ENCODE measurements at regions not wholly inside any gene's neighbourhood (a gene's known extent, or its start where the extent isn't known, plus 50 kb on each side); places are given as distances from the start of the nearest gene placed in this dataset.

DNA sequence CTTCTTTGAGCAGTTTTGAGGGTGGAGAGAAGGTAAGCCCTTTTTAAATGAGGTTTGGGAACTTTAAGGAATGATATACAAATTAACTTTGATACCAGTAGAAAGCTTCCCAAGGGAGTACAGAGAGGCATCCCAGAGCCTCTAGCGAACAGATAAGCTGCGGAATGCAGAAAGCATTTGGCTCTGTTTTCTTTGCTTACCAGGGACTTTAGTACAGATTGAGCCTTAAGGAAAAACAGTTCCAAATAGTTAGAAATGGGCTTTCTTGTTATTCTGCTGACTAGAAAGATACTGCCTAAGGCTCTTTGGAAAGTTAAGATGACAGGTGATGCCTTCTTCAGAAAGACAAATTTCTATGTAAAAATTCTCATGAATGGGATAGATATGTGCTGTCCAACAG lies 261.7 kb upstream of the FOXN3 start:
- Histone ChIP-seq H3K4me3 (no peak overlapping the region), H3K4me1 (no peaks in the 10 kb centered on the region), H3K9me3 (no peaks in the 10 kb centered on the region), H3K27ac (no peak overlapping the region), H3K36me3 (replicated peaks in 1 of 2; ENCODE audit: insufficient read depth in 1 of 2, low read depth in 2 of 2) (no peaks in the 10 kb centered on the region), H3K27me3 (no peaks in the 10 kb centered on the region)
- ATAC-seq (no peak), DNase-seq (no peak)
- intact Hi-C loops (cut with DNase I), result no loop called here
- TF ChIP-seq POLR2A (IDR thresholded peaks at IDR 0.05), result no peak
- TF ChIP-seq, protein P1, sequence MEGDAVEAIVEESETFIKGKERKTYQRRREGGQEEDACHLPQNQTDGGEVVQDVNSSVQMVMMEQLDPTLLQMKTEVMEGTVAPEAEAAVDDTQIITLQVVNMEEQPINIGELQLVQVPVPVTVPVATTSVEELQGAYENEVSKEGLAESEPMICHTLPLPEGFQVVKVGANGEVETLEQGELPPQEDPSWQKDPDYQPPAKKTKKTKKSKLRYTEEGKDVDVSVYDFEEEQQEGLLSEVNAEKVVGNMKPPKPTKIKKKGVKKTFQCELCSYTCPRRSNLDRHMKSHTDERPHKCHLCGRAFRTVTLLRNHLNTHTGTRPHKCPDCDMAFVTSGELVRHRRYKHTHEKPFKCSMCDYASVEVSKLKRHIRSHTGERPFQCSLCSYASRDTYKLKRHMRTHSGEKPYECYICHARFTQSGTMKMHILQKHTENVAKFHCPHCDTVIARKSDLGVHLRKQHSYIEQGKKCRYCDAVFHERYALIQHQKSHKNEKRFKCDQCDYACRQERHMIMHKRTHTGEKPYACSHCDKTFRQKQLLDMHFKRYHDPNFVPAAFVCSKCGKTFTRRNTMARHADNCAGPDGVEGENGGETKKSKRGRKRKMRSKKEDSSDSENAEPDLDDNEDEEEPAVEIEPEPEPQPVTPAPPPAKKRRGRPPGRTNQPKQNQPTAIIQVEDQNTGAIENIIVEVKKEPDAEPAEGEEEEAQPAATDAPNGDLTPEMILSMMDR (IDR thresholded peaks at IDR 0.05), result no peak
- WGBS, 2 donors, result 62 to 77% methylated on average over 2 of the region's 2 CpGs

DNA sequence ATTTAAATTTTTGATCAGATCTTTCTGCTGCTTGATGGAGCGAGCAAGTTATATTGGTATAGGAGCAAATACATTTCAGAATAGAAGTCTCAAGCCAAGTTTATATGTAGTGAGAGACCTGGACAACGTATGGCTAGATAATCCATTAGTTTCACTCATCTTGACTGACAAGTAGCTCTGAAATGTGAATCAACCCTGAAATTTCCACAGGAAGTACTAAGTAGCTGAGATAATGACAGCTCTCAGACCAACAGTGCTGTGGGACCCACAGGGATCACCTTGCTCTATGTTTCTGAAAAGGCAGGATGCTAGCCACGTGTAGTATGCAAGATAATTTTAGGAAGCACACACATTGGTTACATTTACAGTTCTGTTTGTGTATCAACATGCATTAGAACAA lies 258.6 kb upstream of the FOXN3 start:
- Histone ChIP-seq H3K27me3 (no peaks in the 10 kb centered on the region), H3K27ac (no peak overlapping the region), H3K36me3 (replicated peaks in 1 of 2; ENCODE audit: insufficient read depth in 1 of 2, low read depth in 2 of 2) (no peaks in the 10 kb centered on the region), H3K4me1 (no peaks in the 10 kb centered on the region), H3K9me3 (no peaks in the 10 kb centered on the region), H3K4me3 (no peak overlapping the region)
- 64% methylated on average over 3 of the region's 3 CpGs for WGBS, 2 donors
- DNase-seq (no peak), ATAC-seq (no peak)
- TF ChIP-seq, protein P1 (IDR thresholded peaks at IDR 0.05), result no peak
- TF ChIP-seq POLR2A (IDR thresholded peaks at IDR 0.05), result no peak
- intact Hi-C loops (cut with DNase I), result no loop called here

GRCh38 chr14:89674936-89675335 lies 257.9 kb upstream of the FOXN3 start:
- Histone ChIP-seq H3K4me1 (no peaks in the 10 kb centered on the region), H3K4me3 (no peak overlapping the region), H3K27ac (no peak overlapping the region), H3K9me3 (no peaks in the 10 kb centered on the region), H3K27me3 (no peaks in the 10 kb centered on the region), H3K36me3 (replicated peaks in 1 of 2; ENCODE audit: insufficient read depth in 1 of 2, low read depth in 2 of 2) (no peaks in the 10 kb centered on the region)
- WGBS, 2 donors, result 59 to 63% methylated on average over 1 of the region's 1 CpG
- ATAC-seq (no peak), DNase-seq (no peak)
- TF ChIP-seq POLR2A (IDR thresholded peaks at IDR 0.05), result no peak
- TF ChIP-seq, protein P1 (IDR thresholded peaks at IDR 0.05), result no peak
- intact Hi-C loops (cut with DNase I), result no loop called here

DNA sequence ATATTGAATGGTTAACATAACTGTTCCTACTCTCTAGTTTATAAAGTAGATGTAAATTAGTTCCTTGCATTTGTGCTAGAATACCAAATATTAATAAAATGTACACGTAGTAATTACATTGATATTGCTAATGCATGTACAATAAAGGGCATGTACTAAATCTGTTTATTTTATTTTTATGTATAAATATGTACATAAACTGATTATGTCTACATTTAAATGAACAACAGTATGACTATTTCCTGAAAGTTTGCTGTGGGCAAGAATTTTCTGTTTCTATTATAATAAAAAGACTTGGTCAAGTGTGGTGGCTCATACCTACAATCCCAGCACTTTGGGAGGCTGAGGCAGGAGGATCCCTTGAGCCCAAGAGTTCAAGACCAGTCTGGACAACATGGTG lies 257.2 kb upstream of the FOXN3 start:
- no peak overlapping the region for H3K27ac ChIP-seq
- 79 to 89% methylated on average over 1 of the region's 1 CpG for WGBS, 2 donors
- TF ChIP-seq, protein P1 (IDR thresholded peaks at IDR 0.05), result no peak
- no peak for TF ChIP-seq POLR2A (IDR thresholded peaks at IDR 0.05)

GRCh38 chr14:89673512-89674225 lies 256.6 kb upstream of the FOXN3 start:
- Histone ChIP-seq H3K36me3 (replicated peaks in 1 of 2; ENCODE audit: insufficient read depth in 1 of 2, low read depth in 2 of 2) (no peaks in the 10 kb centered on the region), H3K27me3 (no peaks in the 10 kb centered on the region), H3K4me3 (no peak overlapping the region), H3K27ac (no peak overlapping the region), H3K9me3 (no peaks in the 10 kb centered on the region), H3K4me1 (no peaks in the 10 kb centered on the region)
- 78 to 82% methylated on average over 6 of the region's 6 CpGs for WGBS, 2 donors
- DNase-seq (no peak), ATAC-seq (no peak)
- intact Hi-C loops (cut with DNase I), result no loop called here
- TF ChIP-seq, protein P1 (IDR thresholded peaks at IDR 0.05), result no peak
- TF ChIP-seq POLR2A (IDR thresholded peaks at IDR 0.05), result no peak

More for the DNA sequence above, 257.2 kb upstream of the FOXN3 start:
- no peaks in the 10 kb centered on the region for H3K9me3 ChIP-seq
- no peak for ATAC-seq
- no peaks in the 10 kb centered on the region for H3K4me1 ChIP-seq
- H3K27me3 ChIP-seq, result no peaks in the 10 kb centered on the region
- intact Hi-C loops (cut with DNase I), result no loop called here
- no peak overlapping the region for H3K4me3 ChIP-seq
- DNase-seq, result no peak
- no peaks in the 10 kb centered on the region for H3K36me3 ChIP-seq (replicated peaks in 1 of 2; ENCODE audit: insufficient read depth in 1 of 2, low read depth in 2 of 2)

All from body of pancreas (tissue), 4 donors.